ENCODE measurements at regions not wholly inside any gene's neighbourhood (a gene's known extent, or its start where the extent isn't known, plus 50 kb on each side); places are given as distances from the start of the nearest gene placed in this dataset.

DNA sequence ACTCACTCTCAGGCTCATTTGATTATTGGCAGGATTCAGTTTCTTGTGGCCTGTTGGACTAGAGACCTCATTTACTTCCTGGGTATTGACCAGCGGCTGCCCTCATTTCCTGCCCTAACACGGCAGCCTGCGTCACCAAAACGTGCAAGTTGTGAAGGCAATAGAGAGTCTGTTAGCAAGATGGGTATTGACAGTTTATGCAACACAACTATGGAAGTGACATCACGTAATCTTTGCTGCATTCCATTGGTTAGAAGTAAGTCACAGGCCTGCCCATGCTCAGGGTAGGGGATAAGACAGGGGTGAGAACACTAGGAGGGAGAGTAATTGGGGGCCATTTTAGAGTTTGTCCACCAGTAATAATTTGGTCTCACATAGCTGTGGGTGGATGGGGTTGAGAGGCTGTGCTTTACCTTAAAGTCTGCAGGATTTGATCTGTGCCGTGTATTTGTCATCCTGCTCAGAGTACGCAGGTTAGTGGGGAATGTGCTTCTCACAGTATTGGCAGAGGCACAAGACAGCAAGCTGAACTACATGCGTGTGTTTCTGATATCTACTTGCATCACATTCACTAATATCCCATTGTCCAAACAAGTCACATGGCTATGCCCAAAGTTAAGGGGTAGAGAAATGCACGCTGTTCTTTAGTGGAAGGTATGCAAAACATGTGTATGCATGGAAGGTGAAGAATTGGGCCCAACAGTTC lies 83.3 kb downstream of the EDEM1 start:
- DNase-seq: no peak

DNA sequence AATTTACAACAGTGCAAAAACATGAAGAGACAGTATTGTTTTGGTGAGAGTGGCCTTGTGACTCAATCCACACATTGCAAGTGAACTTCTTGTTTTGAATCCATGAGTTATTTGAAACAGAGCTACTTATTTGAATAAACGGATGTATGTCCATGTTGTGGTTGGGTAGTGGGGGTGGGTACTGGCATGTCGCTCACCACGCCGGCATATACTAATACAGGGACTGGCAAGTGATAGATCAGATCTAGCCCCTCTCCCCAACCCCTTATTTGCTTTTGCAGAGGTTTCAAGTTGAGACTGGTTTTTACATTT lies 83.8 kb downstream of the EDEM1 start:
- DNase-seq: no peak

DNA sequence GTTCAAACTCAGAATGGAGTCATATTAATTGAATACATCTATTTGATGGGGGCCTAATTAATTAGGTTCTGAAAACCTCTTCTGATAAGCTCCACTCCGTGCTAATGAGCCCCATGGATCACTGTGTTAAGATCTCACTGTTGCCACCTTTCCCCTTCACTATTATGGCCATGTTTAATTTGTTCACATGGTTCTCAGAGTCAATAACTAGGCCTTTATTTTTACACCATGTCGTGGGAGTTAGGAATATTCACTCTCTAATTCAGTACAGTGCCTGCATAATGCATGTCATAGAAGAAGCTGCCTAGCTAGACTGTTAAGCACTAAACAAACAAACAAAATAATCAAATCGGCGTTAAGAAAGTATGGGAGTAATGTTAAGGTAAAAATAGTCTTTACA lies 84.9 kb downstream of the EDEM1 start:
- DNase-seq: no peak

DNA sequence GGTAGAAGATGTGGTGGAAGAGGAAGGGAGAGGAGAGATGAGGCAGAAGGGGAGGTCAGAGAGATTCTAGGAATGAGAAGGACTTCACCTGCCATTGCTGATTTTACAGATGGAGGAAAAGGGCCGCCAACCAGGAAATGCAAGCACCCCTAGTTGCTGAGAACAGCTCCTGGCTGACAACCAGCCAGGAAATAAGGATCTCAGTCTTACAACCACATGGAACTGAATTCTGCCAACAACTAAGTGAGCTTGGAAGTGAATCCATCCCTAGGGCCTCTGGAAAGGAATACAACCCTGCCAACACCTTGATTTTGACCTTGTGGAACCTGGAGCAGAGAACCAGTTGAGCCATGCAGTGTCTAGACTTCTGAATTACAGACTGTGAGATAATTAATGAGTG lies 86.6 kb downstream of the EDEM1 start:
- no peak for DNase-seq

GRCh38 chr3:5275529-5275928 lies 88.0 kb downstream of the EDEM1 start:
- no peak for DNase-seq

- DNase-seq: no peak
Observed at GRCh38 chr3:5276934-5277333, 89.4 kb downstream of the EDEM1 start.

DNA sequence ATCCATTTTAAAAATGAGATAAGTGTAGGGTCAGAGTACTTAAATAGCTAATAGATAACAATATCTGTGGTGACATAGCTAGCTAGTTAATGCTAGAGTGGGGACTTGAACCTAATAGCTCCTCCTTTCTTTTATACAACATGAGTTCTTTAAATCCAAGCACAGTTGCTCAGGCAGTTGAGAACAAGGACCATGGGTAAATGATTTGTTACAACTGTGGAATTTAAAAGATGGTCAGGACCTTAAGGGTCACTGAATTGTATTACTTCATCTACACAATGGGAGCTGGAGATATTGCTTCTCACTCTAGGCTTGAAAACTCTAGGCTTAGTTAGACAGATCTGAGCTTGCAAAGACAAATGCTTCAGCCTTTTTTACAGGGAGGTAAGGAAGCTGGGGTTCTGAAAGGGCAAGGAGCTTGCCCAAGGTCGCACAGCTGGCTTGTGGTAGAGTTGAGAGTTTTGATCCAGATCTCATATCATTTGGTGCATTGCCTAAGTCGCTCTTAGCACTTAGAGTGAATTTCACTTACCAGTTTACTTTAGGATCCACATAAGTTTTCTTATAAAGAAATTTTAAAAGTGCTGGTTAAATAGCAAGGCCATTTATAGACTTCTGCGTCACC lies 90.2 kb downstream of the EDEM1 start:
- no peak for DNase-seq

DNA sequence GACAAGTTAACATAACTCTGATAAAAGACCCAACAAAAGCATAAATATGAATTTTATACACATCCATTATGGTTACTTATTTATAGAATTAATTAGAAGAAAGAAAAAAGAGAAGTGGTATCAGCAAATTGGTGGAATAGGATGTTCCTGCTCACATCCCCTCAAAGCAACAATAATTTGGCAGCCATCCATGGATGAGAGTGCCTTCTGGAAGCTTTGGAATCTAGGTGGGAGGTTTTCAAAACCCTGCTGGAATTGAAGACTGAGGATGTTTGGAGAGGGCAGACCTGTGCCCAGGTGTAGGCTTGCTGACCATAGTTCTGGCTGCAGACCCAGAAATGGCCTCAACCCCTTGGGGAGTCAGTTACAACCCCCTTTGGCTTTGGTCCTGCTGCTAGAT lies 91.2 kb downstream of the EDEM1 start:
- DNase-seq: no peak

- no peak for DNase-seq
Observed at GRCh38 chr3:5282703-5283102, 95.2 kb downstream of the EDEM1 start.

DNA sequence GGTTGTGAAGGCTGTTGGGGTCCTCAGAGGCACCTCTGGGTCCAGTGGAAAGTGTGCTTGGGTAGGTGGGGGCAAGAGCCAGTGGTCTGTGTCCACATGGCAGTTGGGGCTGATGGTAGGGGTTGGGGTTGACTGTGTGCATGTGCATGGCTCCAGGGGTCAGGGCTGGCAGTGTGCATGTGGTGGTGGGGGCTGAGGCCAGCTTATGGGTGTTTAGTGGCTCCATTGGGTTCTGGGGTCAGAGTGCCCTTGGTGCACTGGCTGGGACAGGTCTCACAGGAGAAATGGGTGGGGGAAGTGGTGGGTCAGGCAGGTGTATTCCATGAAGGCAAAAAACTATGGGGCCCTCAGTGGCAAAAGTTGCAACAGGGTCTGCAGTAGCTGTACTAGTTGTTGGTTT lies 97.9 kb downstream of the EDEM1 start:
- no peak for DNase-seq

DNA sequence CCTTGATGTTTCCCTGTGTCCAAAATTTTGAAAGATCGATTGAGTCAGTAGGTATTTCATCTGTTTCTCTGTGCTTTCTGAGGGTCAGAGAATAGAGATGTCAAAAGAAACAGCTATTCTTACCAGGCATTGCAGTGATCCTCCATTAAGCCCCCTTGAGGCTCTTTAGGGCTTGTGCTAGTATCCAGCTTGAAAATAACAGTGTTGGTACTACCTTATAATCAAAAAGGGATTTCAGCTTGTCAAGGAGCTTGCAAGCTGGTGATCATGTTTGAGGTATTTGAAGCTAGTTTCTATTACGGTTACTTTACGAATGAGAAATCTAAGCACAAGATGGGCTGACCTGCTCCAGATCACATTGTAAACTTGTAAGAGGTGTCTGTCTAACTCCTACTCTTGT lies 103.4 kb downstream of the EDEM1 start:
- DNase-seq: no peak

- no peak for DNase-seq
Observed at GRCh38 chr3:5292512-5292911, 105.0 kb downstream of the EDEM1 start.

DNA sequence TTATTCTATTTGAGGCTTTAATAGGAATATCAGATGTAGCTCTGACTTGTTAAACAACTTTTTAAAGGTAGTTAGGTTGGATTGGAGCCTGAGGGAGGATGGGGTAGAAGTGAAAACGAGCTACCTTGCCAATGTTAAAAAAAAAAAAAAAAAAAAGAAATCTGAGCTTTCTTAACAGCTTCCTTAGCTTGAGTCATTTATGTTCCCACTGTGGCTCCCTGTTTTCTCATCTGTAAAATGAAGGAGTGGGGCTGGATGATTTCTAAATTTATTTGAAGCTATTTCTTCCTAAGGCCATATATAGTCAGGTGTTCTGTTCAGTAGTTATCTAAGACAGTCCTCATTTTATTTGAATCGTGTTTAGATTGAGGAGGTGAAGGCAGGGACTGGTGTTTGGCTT lies 105.7 kb downstream of the EDEM1 start:
- DNase-seq: no peak

DNA sequence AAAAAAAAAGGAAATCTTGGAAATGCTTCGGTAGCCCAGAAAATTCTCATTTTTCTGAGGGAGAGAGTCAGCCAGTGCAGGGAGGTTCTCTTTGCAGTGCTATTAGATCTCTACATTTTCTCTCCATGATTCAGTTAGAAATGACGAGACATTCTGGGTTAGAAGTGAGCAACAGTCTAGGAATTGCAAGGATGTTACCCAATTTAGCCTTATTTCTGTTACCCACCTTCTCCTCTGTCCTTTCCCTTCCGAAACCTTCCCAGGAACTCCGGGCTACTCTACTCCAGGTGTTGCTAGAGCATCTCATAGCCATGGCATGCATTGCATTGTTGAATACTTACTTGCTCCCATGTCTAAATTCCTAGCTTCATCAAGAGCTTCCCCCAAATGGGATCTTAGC lies 106.8 kb downstream of the EDEM1 start:
- DNase-seq: no peak

- DNase-seq: no peak
Observed at GRCh38 chr3:5295191-5295690, 107.7 kb downstream of the EDEM1 start.

- no peak for DNase-seq
Observed at GRCh38 chr3:5296362-5296761, 108.9 kb downstream of the EDEM1 start.

GRCh38 chr3:5297895-5298294 lies 110.4 kb downstream of the EDEM1 start:
- DNase-seq: no peak

DNA sequence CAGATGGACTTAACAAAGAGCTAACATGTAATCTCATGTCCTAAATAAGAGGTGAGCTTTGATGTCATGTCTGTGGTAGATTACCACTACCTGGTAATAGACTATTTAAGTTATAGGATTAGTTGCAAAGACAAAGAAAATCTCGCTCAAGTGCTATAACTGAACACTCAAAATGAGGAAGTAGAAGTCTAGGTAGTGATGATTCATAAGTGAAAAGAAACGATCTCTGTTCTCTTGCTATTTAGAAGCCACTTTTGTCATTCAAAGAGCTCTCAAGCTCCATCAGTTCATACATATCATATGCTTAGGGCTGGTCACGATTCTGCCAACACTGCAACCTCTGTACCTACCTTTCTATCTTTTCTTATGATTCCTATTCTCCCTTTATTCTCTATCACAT lies 110.9 kb downstream of the EDEM1 start:
- no peak for DNase-seq

DNA sequence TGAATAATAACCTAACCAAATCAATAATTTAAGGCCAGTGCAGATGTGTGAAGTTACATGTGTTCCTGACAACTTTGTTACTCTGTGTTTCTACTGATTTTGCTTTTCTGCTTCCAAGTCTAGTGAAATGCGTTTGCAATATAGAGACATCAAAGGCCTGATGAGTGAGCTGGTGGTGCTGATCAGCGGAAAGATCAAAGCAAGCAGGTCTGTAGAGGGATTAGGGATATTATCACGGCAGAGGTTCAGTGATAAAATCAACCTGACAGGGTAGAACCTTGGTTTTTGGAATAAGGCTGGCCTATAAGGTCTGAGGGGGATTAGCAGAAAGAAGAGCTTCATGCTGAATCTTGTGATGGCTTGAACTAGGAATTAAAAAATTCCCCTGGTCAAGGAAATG lies 111.7 kb downstream of the EDEM1 start:
- DNase-seq: no peak

GRCh38 chr3:5300638-5301037 lies 113.1 kb downstream of the EDEM1 start:
- DNase-seq: no peak

DNA sequence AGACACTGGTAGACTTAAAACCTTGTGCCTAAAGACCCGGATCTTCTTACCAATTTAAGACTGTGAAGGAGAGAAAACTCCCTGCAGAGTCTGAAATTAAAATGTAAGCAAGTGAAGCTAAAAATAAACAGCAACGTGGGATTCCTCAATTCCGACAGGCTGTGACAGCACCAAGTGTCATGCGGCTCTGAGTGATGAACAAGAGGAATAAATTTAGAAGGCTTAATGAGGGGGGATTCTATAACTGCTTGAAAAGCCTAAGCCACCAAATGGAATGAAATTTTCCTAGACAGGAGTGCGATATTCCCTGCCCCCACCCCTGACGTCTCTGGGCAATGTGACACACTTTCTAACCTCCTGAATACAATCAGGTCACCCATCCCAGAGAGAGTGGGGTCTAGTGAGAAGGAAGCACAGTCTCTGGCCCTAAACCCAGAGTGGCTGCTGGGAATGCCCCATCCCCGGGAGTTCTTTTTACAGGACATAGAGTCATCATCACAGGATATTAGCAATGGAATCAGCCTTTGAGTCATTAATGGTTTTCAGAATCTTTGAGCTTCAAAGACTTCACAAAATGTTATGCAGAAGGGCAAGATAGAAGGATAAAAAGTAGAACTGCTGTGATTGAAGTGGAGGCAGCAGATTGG lies 114.3 kb downstream of the EDEM1 start:
- no peak for DNase-seq

- DNase-seq: no peak
Observed at GRCh38 chr3:5302661-5303060, 115.2 kb downstream of the EDEM1 start.

- no peak for DNase-seq
Observed at GRCh38 chr3:5304188-5304587, 116.7 kb downstream of the EDEM1 start.

Data from effector CD4-positive, alpha-beta T cell (primary cell).